ENCODE measurements at regions not wholly inside any gene's neighbourhood (a gene's known extent, or its start where the extent isn't known, plus 50 kb on each side); places are given as distances from the start of the nearest gene placed in this dataset.

- TF ChIP-seq CTCF (IDR thresholded peaks at IDR 0.05) (no peak), POLR2A (IDR thresholded peaks at IDR 0.05) (no peak)
Observed at GRCh38 chr14:53209370-53209769, 56.2 kb upstream of the DDHD1 start.
